Osteoblast (primary cell): ENCODE measurements at regions not wholly inside any gene's neighbourhood (a gene's known extent, or its start where the extent isn't known, plus 50 kb on each side); places are given as distances from the start of the nearest gene placed in this dataset.

Experiments
- DNase-seq: peaks from one replicate; pipeline ENCODE4 v3.0.0; 2011; ENCODE audit warnings: low spot score, mixed read lengths; ENCODE audit not compliant: insufficient read length; ENCODE audit errors: missing footprints
- H2AFZ ChIP-seq: 2 replicates; pipeline ENCODE4 v1.6.0; 2011; ENCODE audit warnings: mild to moderate bottlenecking, low read length
- H3K27ac ChIP-seq: 2 replicates; pipeline ENCODE4 v1.5.1; 2011; ENCODE audit warnings: mild to moderate bottlenecking, low read depth, low read length, moderate library complexity
- H3K27me3 ChIP-seq: 2 replicates; pipeline ENCODE4 v1.6.0; 2012; ENCODE audit warnings: mild to moderate bottlenecking, control low read depth, inconsistent platforms, low read length, moderate library complexity; ENCODE audit not compliant: insufficient read depth
- H3K36me3 ChIP-seq: 2 replicates; pipeline ENCODE4 v1.5.1; 2011; ENCODE audit warnings: mild to moderate bottlenecking, low read length, control low read depth, moderate library complexity; ENCODE audit not compliant: insufficient read depth
- H3K4me1 ChIP-seq: 2 replicates; pipeline ENCODE4 v1.5.1; 2011; ENCODE audit warnings: mild to moderate bottlenecking, low read length, control low read depth, moderate library complexity; ENCODE audit not compliant: insufficient read depth
- H3K4me2 ChIP-seq: 2 replicates; pipeline ENCODE4 v1.6.0; 2011; ENCODE audit warnings: mild to moderate bottlenecking, low read length; ENCODE audit not compliant: insufficient read depth
- H3K4me3 ChIP-seq: fragments of 200-600 bp; sonication (generic); 3 replicates; pipeline ENCODE4 v1.5.1; 2012; ENCODE audit warnings: mild to moderate bottlenecking, low read length, inconsistent platforms; ENCODE audit not compliant: insufficient read depth
- H3K79me2 ChIP-seq: 2 replicates; pipeline ENCODE4 v1.6.0; 2012; ENCODE audit warnings: mild to moderate bottlenecking, low read length, control low read depth, inconsistent platforms; ENCODE audit not compliant: insufficient read depth
- H3K9me3 ChIP-seq: 2 replicates; pipeline ENCODE4 v1.5.1; 2011; ENCODE audit warnings: low read depth, low read length, control low read depth
- H4K20me1 ChIP-seq: 2 replicates; pipeline ENCODE4 v1.6.0; 2012; ENCODE audit warnings: mild to moderate bottlenecking, low read length, control low read depth; ENCODE audit not compliant: insufficient read depth
- TF ChIP-seq, protein P1 (sequence below): IDR thresholded peaks from 2 replicates; pipeline ENCODE4 v1.5.1; 2011; ENCODE audit warnings: mild to moderate bottlenecking, low read depth, low read length, moderate library complexity; ENCODE audit errors: extremely low read depth

DNA sequence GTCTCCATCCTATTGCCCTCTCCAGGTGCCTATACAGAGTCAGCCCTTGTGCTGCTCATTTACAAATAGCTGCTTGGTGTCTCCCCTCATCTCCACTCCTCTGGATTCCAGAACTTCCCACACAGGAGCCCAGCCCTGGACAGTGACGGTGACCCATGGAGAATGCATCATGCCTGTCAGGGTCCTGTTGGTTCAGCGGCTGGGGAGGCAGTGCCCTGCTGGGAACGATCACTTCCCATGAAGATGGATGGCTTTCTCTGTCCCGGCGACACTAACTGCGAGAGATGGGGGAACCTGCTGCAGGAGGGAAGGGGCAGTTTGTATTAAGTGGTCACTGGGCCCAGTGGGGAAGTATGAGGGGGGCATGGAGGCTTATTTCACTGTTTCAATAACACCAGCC is 395.0 kb upstream of the TBX3 start:
- Histone ChIP-seq H3K27ac (no peak overlapping the region), H3K4me1 (no peaks in the 10 kb centered on the region), H3K27me3 (no peaks in the 10 kb centered on the region), H3K36me3 (no peaks in the 10 kb centered on the region), H3K9me3 (no peaks in the 10 kb centered on the region), H3K79me2 (no peaks in the 10 kb centered on the region), H3K4me2 (no peak overlapping the region), H3K4me3 (no peak overlapping the region), H4K20me1 (no peaks in the 10 kb centered on the region), H2AFZ (no peak overlapping the region)
- TF ChIP-seq, protein P1, sequence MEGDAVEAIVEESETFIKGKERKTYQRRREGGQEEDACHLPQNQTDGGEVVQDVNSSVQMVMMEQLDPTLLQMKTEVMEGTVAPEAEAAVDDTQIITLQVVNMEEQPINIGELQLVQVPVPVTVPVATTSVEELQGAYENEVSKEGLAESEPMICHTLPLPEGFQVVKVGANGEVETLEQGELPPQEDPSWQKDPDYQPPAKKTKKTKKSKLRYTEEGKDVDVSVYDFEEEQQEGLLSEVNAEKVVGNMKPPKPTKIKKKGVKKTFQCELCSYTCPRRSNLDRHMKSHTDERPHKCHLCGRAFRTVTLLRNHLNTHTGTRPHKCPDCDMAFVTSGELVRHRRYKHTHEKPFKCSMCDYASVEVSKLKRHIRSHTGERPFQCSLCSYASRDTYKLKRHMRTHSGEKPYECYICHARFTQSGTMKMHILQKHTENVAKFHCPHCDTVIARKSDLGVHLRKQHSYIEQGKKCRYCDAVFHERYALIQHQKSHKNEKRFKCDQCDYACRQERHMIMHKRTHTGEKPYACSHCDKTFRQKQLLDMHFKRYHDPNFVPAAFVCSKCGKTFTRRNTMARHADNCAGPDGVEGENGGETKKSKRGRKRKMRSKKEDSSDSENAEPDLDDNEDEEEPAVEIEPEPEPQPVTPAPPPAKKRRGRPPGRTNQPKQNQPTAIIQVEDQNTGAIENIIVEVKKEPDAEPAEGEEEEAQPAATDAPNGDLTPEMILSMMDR: no peak
- DNase-seq: no peak

DNA sequence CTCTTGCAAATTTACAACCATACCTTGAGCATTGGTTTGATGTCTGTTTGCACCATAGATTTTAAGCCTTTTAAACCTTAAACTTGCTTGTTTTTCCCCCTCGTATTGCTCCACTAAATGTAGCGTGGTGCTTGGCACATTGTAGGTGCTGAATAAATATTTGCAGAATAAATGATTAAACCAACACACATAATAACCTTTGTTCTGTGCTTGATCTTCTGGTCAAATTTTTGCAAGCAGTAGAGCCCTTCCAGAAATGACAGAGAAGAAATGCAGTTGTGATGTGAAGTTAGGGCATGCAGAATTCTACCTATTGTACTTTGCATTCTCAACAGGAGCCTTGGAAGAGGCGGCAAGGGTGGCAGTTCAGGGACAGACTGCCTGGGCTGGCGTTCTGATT is 394.4 kb upstream of the TBX3 start:
- no peaks in the 10 kb centered on the region for H3K36me3 ChIP-seq
- TF ChIP-seq, protein P1: no peak
- DNase-seq: no peak

DNA sequence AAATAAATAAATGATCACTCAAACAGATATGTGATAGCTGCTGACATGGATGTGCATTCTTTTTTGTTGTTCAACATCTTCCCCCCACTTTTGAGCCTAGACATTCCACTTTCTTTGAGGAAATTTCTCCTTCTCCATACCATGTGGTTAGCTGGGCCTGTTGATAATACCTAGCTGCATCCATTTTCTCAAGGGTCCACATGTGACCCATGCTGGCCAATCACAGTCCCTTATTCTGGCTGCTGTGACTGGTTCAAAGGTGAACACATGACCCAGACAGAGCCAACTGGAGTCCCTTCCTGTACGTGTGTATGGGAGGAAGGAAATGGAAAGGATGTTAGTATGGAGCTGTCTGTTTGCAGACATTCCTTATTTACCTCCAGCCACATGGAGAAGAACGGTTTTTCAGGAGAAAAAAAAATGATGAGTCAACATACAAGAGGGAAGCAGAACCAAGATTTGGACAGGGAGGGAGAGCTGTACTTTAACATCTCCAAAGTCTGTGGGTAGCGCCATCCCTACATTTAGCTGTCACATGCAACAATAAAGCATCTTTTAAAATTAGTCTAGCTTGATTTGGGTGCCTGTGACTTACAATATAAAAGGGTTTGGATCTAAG is 391.7 kb upstream of the TBX3 start:
- Histone ChIP-seq H2AFZ (no peak overlapping the region), H3K79me2 (no peaks in the 10 kb centered on the region), H3K9me3 (no peaks in the 10 kb centered on the region), H3K27ac (no peak overlapping the region), H4K20me1 (no peaks in the 10 kb centered on the region), H3K27me3 (no peaks in the 10 kb centered on the region), H3K4me2 (no peak overlapping the region), H3K4me3 (no peak overlapping the region), H3K36me3 (no peaks in the 10 kb centered on the region), H3K4me1 (no peaks in the 10 kb centered on the region)
- no peak for DNase-seq
- TF ChIP-seq, protein P1: no peak

More for the DNA sequence above, 394.4 kb upstream of the TBX3 start:
- no peaks in the 10 kb centered on the region for H3K79me2 ChIP-seq
- no peaks in the 10 kb centered on the region for H4K20me1 ChIP-seq
- H3K9me3 ChIP-seq: no peaks in the 10 kb centered on the region
- no peak overlapping the region for H3K4me3 ChIP-seq
- no peak overlapping the region for H3K4me2 ChIP-seq
- no peak overlapping the region for H2AFZ ChIP-seq
- H3K27ac ChIP-seq: no peak overlapping the region
- no peaks in the 10 kb centered on the region for H3K27me3 ChIP-seq
- H3K4me1 ChIP-seq: no peaks in the 10 kb centered on the region

DNA sequence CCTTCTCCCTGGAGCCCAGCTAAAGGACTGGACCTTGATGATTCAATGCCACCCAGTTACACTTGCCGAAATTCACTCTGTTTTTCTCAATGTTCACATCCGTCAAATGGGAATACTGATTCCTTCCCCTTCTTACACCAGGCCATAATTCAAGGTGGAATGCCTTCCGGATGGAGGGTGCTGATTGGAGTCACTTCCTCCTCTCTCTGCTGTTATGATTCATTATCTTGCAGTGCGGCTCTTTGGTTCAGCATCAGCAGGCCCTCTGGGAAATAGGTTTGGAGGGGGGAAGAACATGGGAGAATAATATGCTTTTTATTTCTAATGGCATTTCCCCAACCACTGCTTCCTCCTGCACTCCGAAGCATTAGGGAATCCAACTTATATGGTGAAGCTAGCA is 390.6 kb upstream of the TBX3 start:
- no peak overlapping the region for H3K27ac ChIP-seq
- no peak for DNase-seq
- no peaks in the 10 kb centered on the region for H3K27me3 ChIP-seq
- TF ChIP-seq, protein P1: no peak
- no peak overlapping the region for H3K4me2 ChIP-seq
- H3K36me3 ChIP-seq: no peaks in the 10 kb centered on the region
- H3K79me2 ChIP-seq: no peaks in the 10 kb centered on the region
- no peaks in the 10 kb centered on the region for H4K20me1 ChIP-seq
- no peak overlapping the region for H2AFZ ChIP-seq
- no peak overlapping the region for H3K4me3 ChIP-seq
- H3K4me1 ChIP-seq: no peaks in the 10 kb centered on the region
- H3K9me3 ChIP-seq: no peaks in the 10 kb centered on the region
